SK-MEL-5 (cell line): ENCODE measurements at regions not wholly inside any gene's neighbourhood (a gene's known extent, or its start where the extent isn't known, plus 50 kb on each side); places are given as distances from the start of the nearest gene placed in this dataset.

Source experiments
- DNase-seq: peaks from one replicate; pipeline ENCODE4 v3.0.0-alpha.2; 2016; ENCODE audit warnings: low read depth, low spot score
- in situ Hi-C: cut with HindIII; loops from 2 replicates; pipeline ENCODE4 v1.10.0; 2016; ENCODE audit warnings: low sequenced_read_pairs, high pct_unique_total_duplicates, low pct_unique_long_range_greater_than_20kb

DNA sequence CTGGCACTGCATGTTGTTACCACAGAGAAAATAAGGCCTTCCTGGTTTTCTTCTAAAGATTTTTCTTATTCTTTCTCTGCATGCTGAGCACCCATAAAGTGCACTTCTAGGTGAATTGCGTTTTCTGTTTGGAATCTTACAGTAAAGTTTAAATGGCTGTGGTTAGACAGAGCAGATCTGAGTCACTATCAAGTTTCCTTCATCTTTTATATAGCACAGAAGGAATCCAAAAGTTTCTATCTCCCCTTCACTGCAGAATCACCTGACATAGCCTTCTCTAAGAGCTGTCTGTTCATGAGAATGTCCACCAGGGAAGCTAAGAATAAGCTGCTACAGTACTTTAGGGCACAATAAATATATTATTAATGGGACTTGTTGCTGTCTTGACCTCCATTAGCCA is 455.5 kb upstream of the FAM241A start:
- peak; percentile 88 for DNase-seq
- in situ Hi-C loops: no loop called here

DNA sequence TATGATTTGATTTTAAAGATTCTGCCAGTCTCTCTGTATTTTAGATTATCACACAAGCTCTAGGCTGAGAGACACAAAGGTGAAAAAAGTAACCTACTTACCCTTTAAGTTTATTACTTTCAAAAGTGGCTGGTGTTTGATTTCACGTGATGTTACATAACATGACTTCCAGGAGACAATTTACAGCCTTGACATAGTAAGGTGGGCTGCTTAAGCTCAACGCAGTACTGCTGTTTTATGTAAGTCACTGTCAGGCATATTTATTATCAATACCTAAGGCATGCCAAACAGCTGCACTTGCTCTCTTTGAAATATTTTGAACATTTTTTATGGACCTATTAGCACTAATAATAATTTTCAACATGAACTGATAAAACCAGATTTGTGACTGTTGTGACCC is 451.5 kb upstream of the FAM241A start:
- DNase-seq: no peak
- in situ Hi-C loops: no loop called here

DNA sequence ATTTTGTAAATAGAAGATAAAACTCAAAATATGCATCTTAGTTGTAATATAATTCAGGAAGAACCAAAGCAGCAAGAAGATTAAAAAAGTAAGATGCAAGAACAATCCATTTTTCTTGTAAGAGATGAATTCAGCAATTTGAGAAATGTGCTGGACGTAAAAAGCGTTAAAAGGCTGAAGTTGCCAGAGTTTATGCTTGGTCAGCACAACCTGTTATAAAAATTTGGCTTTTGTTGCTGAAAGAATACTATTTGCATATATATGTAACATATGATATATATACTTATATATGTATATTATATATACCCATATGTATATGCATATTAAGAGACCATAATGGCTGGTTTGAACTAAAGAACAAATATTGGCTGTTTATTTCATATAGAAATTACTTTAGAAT is 449.6 kb upstream of the FAM241A start:
- DNase-seq: no peak
- in situ Hi-C loops: no loop called here

DNA sequence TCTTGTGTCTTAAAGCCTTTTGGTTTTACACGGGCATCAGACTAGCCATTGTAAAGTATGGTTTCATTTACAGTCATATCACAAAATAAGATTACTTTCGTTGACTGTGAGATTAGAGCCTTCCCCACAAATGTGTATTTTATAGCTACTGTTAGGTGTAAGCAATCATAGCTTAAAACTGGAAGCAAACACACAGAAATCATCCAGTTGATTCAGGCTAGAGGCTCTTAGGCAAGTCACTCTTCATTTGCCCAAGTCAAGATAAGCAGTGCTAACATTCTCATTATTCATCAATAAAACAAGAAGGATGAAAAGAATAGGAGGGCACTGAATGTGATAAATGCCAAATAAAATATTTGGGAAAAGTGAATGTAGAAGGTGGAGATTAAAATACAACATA is 448.7 kb upstream of the FAM241A start:
- in situ Hi-C loops: no loop called here
- DNase-seq: no peak

DNA sequence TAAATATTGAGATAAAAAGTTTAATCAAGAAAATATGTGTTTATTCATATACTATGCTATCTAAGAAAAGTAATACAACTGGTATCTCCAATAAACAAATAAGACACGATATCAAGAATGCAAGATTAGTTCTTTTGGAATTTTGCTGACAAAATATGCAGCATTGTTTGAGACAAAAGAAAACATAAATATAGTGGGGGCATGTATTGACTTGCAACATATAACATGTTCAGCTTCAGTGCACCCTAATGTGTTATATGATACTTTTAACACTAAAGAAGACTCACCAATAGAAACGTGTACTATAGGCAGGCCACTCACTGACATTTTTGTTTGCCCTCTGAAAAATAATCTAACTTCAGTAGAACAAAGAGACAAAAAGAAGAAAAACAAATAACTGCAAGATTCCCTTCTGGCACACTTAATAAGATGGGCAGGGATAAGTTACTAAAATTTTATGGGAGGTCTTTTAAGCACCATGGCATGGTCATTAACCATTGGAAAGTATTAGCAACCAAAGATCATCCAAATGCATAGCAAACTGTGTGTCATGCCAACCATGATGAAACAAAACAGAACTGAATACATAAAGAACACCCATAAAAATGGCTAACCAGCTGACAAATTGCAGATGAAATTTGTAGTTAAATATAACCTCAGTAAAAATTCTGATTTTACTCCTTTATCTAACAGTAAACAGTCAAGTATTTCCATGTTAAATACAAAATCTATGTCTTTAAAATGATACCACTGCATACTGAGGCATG is 447.9 kb upstream of the FAM241A start:
- no peak for DNase-seq
- in situ Hi-C loops: no loop called here

DNA sequence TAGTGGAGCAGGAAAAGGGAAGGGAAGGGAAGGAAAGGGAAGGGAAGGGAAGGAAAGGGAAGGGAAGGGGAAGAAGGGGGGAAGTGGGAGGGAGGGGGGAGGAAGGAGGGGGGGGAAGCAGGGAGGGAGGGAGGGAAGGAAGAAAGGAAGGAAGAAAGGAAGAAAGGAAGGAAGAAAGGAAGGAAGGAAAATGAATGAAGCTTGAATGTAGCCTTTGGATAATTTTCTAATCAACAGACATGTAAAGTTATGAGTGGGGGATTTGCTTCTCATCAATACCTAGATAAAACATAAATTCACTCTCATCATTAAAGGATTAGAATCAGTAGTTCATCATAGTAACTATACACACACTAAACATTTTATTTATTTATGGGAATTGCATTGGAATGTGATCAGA is 446.9 kb upstream of the FAM241A start:
- DNase-seq: no peak
- in situ Hi-C loops: no loop called here

DNA sequence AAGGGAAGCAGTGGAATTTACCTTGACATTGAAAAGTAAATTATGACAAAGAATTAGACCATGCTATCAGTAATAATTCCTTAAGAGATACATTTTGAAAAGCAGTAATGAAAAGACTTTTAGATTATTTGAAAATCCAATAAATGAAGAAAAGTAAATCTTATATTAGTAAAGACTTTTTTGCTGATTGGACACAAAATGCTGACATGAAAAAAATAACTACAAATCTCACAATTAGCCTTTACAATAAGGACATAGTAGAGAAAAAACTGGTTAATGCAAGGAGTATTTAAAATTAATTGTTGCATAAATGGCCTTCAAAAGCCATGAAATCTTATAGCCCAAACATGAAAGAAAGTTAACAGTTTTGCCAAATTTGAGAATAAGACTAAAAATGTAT is 446.1 kb upstream of the FAM241A start:
- in situ Hi-C loops: no loop called here
- no peak for DNase-seq

DNA sequence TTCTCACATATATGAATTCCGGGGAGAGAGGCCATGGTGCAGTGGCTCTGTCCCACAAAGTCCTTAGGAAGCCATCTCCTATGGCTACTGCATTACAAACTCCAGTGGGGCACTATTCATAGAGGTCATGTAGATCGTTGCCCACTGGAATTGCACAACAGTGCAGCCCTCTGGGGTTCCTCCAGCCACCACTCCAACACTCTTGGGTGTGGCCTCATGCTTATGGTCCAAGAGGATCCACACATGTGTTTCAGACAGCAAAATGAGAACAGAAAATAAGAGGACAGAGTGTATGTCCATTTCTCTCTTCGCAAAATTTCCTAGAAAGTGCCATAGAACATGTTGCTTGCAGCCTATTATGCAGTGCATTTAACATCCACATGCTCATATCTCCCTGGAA is 444.2 kb upstream of the FAM241A start:
- no peak for DNase-seq
- in situ Hi-C loops: no loop called here

DNA sequence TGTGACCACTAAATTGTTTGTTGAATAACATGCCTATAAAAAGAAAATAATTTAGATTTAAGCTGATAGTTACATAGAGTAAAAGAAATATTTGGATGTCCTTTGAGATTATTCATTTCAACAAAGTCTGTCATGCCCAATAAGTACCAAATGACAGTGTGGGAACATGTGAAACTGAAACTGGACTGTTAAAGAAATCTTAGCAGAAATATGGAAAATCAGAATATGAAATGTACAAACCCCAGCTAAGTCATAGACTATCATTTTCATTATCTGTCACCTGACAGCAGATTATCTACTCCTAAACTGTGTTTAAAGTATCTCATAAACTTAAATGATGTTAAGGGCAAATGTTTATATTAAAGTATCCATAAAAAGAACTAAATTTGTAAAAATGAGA is 437.8 kb upstream of the FAM241A start:
- DNase-seq: no peak
- in situ Hi-C loops: no loop called here

DNA sequence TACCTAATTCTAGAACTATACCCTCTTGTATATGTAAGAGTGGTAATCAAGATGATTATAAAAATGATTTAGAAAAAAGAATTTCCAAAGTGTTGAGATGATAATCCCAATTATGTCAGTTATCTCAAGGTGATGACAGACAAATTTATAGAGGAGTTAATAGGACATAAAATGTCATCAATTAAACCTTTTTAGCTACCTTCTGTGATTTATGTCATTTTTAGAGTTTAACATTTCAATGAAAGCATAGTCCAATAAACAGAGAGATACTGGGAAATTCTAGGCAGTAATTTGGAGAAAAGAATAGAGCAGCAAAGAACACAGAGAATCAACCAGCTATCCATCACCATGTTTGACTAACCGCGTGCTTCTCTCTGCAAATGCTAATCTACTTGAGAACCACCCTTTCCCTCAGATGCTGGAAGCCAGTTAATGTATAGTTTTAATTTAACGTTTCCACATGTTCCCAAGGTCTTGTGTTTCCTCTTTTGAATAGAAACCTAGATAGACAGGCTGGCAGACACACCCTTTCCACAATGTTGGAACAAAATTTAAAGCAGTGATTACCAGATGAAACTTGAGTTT is 433.1 kb upstream of the FAM241A start:
- in situ Hi-C loops: no loop called here
- DNase-seq: no peak

DNA sequence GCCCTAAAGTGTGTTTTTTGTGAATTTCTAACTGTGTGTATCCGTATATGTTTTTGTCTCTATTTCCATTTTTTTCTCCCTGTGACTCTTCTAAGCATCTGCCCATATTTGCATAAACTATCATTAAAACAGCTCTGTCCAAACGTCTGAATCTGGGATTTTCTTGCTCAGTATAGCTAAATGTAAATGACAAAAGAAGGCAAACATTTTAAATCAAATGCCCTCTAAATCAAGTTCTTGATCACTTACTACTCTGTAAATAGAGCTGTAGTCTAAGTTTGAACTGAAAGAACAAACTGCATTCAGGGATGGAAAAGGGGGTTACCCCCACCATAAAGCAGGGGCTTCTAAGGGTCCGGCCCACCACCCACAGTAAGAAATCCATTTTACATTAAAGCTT is 432.0 kb upstream of the FAM241A start:
- DNase-seq: no peak
- in situ Hi-C loops: no loop called here

DNA sequence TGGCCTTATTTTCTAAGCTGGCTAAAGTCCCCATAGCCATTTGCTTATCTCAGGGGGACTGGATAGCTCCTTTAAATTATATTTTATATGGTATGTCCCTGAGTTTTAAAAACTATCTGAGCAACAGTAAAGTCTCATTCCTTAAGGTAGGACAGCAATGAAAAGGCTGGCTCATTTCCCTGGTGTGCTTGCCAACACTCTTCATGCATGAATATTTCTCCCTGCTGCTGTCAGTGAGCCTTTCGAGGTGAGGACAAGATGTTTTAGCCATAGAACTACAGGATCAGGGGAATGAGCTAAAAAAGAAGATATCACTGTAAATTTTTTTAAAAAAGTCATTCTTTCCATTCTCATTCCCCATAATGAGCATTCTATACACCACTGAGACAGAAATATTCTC is 427.3 kb upstream of the FAM241A start:
- DNase-seq: peak; percentile 12
- in situ Hi-C loops: no loop called here

DNA sequence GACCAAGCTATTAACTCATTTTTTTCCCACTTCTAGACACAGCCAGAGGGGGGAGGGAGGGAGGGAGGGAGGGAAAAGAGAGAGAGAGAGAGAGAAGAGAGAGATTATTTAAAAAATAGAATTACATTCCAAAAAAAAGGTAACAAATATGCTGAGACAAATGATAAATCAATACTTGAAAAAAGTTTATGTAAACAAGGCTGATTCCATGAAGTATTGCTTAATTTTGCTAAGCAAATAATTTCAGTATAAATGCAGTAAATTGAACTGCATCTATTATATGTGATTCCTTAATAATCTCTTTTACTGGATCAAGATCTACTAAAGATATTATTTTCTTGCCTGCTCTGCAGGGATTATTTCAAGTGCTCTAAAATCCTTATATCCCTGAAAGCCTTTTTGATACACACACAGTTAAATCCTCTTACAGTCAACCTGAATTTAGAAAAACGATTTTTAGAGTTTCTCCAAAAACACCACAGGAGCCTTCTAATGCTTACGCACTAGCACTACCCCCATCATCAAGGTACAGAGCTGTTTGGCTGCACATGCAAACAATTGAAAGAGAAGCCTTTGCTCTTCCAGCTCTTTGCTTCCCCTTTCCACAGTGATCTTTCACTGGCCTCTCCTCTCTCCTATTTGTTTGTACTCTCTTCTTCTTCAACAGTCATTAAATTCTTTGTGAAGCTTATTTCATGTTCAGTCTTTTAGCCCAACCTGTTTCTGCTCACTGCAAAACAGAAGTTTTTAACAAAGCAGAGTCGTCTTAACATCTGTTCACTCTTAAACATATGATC is 426.3 kb upstream of the FAM241A start:
- in situ Hi-C loops: no loop called here
- DNase-seq: no peak

DNA sequence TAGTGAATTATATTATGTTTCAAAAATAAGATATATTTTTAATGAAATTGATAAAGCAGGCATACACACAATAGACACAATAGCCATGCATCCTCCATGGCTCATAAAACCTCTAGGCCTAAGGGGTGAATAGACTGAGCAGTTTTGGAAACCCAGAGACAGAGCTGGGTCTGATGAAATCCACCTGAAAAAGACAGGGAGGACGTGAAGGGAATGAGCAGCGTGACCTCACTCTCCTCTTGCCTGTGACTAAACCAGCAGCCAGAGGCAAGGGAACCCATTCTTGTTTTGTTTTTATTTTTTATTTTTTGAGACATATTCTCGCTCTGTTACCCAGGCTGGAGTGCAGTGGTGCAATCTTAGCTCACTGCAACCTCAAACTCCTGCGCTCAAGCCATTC is 424.4 kb upstream of the FAM241A start:
- no peak for DNase-seq

DNA sequence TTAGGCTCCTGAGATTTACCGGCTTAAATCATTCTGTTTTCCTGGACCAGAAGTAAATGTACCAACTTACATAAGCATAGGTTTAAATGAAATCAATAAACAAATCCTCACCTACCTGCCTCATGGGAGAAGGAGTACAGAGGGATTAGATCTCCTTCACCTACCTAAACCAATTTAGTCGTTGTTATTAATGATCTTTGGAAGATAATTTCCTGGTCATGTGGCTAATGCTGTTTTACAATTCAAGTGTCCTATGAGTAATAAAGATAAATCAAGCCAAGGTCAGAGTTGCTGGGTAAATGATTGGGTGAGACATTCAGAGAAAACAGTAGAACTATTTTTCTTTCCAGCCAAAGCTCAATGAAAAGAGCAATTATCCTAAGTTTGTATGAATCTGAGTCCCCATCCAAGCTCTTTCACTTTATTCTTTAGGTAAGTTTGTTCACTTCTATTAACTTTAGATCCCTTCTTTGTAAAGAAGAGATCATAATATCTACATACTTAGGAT is 423.0 kb upstream of the FAM241A start:
- DNase-seq: peak; percentile 70
- in situ Hi-C loops: no loop called here

More for the DNA sequence above, 424.4 kb upstream of the FAM241A start:
- in situ Hi-C loops: no loop called here

DNA sequence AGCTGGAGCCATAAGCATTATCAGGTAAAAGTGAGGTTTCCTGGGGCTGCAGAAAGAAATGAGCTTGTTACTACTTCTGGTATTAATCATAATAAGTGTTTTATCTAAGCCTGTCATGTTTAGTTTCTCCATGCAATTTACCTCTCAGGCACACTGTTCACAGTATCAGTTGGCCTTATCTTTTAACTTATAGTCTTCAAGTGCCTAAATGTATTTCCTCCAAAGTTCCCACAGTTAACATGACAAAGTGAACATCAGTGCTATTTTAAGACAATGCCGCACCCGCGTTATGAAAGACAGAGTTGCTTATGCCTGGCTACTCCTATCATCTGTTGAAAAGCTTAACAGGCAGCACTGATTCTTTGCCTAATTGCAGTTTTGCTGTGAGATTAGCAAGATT is 408.7 kb upstream of the FAM241A start:
- no peak for DNase-seq
- in situ Hi-C loops: no loop called here

DNA sequence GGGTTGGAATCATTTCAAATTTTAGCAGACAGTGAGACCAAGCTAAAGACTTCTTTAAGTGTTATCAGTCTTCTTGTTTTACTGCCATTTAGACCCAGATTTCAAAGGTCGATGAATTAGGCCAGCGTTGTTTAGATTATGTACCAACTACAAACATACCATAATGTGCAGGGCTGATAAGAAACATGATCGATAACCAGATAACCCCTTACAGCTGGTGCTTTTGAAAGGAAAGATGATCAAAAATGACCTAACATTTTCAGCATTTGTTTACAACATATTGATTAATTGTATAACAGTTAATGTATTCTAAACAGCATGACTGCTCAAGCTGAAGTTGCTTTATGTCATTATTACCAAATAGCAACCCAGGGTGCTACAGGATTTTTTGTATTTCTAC is 400.4 kb upstream of the FAM241A start:
- no peak for DNase-seq
- in situ Hi-C loops: no loop called here

DNA sequence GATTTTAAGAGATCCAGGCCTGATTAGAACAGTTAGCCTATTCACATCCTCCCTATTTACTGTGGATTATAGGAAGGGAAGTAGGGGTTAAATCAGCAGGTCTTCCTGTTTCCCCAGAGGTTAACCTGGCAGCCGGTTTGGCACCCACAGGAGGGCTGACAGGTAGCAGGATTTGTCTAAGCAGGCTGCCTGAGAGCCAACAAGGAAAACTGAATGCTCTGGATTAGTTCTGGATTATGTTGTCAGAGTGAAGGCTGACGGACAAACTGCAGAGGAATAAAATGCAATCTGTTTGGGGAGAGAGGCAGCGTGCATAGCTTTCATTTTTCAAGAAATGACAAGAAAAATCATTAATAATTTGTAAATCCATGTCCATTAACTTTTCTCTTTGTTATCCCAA is 397.1 kb upstream of the FAM241A start:
- in situ Hi-C loops: no loop called here
- DNase-seq: no peak

DNA sequence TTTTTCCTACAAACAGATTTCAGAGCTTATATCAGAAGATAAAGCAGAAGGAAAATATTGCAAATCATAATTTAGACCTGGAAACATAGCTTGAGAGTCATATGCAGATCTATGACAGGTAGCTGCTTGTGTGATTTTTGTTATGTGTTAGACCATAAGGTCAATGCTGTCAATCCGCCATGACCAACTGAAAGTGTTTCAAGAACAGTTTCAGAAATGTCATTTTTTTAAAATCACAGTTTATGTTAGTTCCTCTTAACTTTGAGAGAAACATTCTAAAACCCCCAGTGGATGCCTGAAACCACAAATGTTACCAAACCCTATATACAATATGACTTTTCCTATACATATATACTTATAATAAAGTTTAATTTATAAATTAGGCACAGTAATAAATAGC is 391.3 kb upstream of the FAM241A start:
- in situ Hi-C loops: no loop called here
- no peak for DNase-seq
